ENCODE measurements at regions not wholly inside any gene's neighbourhood (a gene's known extent, or its start where the extent isn't known, plus 50 kb on each side); places are given as distances from the start of the nearest gene placed in this dataset.

DNA sequence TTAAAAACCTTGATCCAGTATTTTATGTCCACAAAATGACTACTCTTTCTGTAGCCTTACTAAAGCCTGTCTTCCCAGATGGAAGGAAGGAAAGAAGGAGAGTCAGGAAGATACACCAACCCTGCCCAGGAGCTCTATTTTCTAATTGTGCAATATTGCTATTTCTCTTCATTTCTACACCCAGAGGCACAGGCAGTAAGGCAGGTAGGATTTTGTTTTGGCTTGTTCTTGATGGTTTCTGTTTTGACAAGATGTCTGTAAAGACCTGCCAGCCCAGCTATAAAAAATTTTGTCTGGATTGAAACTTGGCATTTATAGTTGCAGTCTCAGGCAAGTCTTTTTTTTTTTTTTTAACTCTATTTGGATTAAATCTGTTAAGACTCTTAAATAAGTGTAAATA is 587.5 kb upstream of the ARID1B start:
- TF ChIP-seq, protein P1, sequence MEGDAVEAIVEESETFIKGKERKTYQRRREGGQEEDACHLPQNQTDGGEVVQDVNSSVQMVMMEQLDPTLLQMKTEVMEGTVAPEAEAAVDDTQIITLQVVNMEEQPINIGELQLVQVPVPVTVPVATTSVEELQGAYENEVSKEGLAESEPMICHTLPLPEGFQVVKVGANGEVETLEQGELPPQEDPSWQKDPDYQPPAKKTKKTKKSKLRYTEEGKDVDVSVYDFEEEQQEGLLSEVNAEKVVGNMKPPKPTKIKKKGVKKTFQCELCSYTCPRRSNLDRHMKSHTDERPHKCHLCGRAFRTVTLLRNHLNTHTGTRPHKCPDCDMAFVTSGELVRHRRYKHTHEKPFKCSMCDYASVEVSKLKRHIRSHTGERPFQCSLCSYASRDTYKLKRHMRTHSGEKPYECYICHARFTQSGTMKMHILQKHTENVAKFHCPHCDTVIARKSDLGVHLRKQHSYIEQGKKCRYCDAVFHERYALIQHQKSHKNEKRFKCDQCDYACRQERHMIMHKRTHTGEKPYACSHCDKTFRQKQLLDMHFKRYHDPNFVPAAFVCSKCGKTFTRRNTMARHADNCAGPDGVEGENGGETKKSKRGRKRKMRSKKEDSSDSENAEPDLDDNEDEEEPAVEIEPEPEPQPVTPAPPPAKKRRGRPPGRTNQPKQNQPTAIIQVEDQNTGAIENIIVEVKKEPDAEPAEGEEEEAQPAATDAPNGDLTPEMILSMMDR (IDR thresholded peaks at IDR 0.05 in 2 of 3, conservative IDR thresholded peaks at IDR 0.05 in 1 of 3; ENCODE audit: borderline replicate concordance in 1 of 3, insufficient read depth in 1 of 3, low read depth in 2 of 3, low read length in 2 of 3): no peak
- TF ChIP-seq EZH2 (IDR thresholded peaks at IDR 0.05) (no peak), SP1 (IDR thresholded peaks at IDR 0.05; ENCODE audit: low read depth) (no peak), POLR2A (IDR thresholded peaks at IDR 0.05; ENCODE audit: borderline replicate concordance, extremely low read depth, insufficient read depth, insufficient read length) (no peak), YY1 (IDR thresholded peaks at IDR 0.05; ENCODE audit: extremely low read depth, insufficient replicate concordance, low read depth, low read length) (no peak), SIN3A (IDR thresholded peaks at IDR 0.05; ENCODE audit: low read depth) (no peak), RAD21 (IDR thresholded peaks at IDR 0.05; ENCODE audit: low read depth) (no peak), SRF (IDR thresholded peaks at IDR 0.05; ENCODE audit: low read depth) (no peak), EZH2phosphoT487 (IDR thresholded peaks at IDR 0.05; ENCODE audit: borderline replicate concordance) (no peak), CEBPB (IDR thresholded peaks at IDR 0.05; ENCODE audit: low read depth) (no peak)
- TF ChIP-seq, protein P2, sequence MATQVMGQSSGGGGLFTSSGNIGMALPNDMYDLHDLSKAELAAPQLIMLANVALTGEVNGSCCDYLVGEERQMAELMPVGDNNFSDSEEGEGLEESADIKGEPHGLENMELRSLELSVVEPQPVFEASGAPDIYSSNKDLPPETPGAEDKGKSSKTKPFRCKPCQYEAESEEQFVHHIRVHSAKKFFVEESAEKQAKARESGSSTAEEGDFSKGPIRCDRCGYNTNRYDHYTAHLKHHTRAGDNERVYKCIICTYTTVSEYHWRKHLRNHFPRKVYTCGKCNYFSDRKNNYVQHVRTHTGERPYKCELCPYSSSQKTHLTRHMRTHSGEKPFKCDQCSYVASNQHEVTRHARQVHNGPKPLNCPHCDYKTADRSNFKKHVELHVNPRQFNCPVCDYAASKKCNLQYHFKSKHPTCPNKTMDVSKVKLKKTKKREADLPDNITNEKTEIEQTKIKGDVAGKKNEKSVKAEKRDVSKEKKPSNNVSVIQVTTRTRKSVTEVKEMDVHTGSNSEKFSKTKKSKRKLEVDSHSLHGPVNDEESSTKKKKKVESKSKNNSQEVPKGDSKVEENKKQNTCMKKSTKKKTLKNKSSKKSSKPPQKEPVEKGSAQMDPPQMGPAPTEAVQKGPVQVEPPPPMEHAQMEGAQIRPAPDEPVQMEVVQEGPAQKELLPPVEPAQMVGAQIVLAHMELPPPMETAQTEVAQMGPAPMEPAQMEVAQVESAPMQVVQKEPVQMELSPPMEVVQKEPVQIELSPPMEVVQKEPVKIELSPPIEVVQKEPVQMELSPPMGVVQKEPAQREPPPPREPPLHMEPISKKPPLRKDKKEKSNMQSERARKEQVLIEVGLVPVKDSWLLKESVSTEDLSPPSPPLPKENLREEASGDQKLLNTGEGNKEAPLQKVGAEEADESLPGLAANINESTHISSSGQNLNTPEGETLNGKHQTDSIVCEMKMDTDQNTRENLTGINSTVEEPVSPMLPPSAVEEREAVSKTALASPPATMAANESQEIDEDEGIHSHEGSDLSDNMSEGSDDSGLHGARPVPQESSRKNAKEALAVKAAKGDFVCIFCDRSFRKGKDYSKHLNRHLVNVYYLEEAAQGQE (IDR thresholded peaks at IDR 0.05; ENCODE audit: low read depth): no peak
